Upper lobe of left lung (tissue), 4 donors: ENCODE measurements at regions not wholly inside any gene's neighbourhood (a gene's known extent, or its start where the extent isn't known, plus 50 kb on each side); places are given as distances from the start of the nearest gene placed in this dataset.

Source experiments
- EP300 ChIP-seq, 4 donors: sonication (generic); formaldehyde crosslinking; IDR thresholded peaks; one replicate each; pipeline ENCODE4 v1.5.1; 2017; ENCODE audit warnings: antibody characterized with exemption in 4 of 4, control low read depth in 2 of 4
- POLR2AphosphoS5 ChIP-seq, 2 donors: sonication (generic); formaldehyde crosslinking; IDR thresholded peaks; one replicate each; pipeline ENCODE4 v1.5.1; 2017; ENCODE audit warnings: antibody characterized with exemption in 2 of 2
- TF ChIP-seq, protein P1 (sequence below), 6 experiments: fragments of 450-650 bp in 4 of 6; fragments of 200-600 bp in 2 of 6; sonication (generic) in 2 of 6; IDR thresholded peaks; one replicate each; pipeline ENCODE4 v1.5.1; 2016 to 2019; ENCODE audit warnings: antibody characterized with exemption in 6 of 6

DNA sequence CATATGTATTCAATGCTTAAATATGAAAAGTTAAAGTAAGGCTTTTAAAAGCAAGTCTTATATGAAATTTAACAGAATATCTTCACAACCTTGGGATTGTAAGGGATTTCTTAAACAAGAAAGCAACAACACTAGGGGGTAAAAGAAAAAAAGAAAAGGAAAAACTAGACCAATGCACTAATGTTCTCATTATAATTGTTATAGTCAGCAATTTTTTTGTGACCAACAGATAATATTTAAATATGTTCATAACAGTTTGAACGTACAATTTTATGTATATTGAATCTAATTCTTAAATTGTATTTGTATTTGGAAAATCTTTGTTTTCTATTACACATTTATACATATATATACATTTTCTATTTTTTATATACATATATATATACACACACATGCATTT is 1397.8 kb upstream of the ADGRB3 start:
- TF ChIP-seq POLR2AphosphoS5 (IDR thresholded peaks at IDR 0.05), result no peak
- TF ChIP-seq, protein P1, sequence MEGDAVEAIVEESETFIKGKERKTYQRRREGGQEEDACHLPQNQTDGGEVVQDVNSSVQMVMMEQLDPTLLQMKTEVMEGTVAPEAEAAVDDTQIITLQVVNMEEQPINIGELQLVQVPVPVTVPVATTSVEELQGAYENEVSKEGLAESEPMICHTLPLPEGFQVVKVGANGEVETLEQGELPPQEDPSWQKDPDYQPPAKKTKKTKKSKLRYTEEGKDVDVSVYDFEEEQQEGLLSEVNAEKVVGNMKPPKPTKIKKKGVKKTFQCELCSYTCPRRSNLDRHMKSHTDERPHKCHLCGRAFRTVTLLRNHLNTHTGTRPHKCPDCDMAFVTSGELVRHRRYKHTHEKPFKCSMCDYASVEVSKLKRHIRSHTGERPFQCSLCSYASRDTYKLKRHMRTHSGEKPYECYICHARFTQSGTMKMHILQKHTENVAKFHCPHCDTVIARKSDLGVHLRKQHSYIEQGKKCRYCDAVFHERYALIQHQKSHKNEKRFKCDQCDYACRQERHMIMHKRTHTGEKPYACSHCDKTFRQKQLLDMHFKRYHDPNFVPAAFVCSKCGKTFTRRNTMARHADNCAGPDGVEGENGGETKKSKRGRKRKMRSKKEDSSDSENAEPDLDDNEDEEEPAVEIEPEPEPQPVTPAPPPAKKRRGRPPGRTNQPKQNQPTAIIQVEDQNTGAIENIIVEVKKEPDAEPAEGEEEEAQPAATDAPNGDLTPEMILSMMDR (IDR thresholded peaks at IDR 0.05), result no peak
- no peak for TF ChIP-seq EP300 (IDR thresholded peaks at IDR 0.05)
